ENCODE measurements at regions not wholly inside any gene's neighbourhood (a gene's known extent, or its start where the extent isn't known, plus 50 kb on each side); places are given as distances from the start of the nearest gene placed in this dataset.

DNA sequence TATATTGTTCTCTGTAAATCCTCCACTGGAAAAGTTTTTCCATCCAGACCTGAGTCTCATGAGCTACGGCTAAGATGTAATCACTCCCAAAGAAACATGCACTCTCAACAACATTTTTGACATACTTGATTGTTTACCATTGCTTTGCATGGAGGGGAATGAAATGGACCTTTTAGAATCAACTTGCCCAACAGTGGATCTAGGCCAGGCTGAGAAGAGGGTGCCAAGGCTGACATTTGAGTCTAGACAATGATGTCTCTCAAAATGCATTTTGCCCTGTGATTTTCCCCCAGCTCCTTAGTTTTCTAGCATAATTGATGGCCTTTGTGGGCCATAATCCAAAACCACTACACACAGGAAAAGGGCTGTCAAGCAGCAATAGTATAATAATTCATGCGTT lies 297.9 kb upstream of the KLF6 start:
- DNase-seq: no peak
- no peak for TF ChIP-seq POLR2AphosphoS5 (IDR thresholded peaks at IDR 0.05)
- Histone ChIP-seq H3K27ac (peak overlapping the region; percentile 14 to 59 (median 33)), H3K27me3 (no peaks in the 10 kb centered on the region), H3K4me3 (no peak overlapping the region), H3K9me3 (no peaks in the 10 kb centered on the region), H3K4me1 (peaks cover 0 to 12% (median 5%) of the 10 kb centered on the region in 4 donors), H3K36me3 (no peaks in the 10 kb centered on the region)
- intact Hi-C loops (cut with DNase I; ENCODE audit: low total_unique reads): no loop called here
- in situ Hi-C loops (cut with MboI; ENCODE audit: low pct_ligation_motif_present in 1 of 4, low pct_unique_long_range_greater_than_20kb in 1 of 4, low sequenced_read_pairs in 3 of 4): no loop called here
- WGBS, 2 donors (ENCODE audit: low coverage in 1 of 2): 63 to 74% methylated on average over 1 to 2 of the region's 2 CpGs

DNA sequence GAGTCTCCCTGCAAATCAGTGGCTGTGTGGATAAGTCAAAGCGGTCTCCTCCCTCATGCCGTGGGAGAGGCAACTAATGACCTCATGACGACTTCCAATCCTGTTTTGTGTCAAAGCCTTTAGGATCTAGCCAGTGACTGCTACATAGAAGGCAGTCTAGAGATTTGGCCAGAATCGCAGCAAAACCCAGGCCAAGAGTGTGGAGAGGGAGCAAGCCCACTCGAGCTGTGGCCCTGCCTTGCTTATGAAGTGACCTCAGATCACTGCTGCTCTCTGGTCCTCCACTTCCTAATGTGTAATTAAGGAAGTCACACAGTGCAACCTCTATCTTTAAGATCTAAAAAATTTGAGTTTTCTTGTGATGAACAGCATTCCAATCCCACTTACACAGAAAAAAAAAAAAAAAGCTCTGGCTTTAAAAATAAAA lies 296.7 kb upstream of the KLF6 start:
- 71% methylated on average over 5 of the region's 5 CpGs; no CpG with 5 or more reads in 1 of the 2 donors for WGBS, 2 donors (ENCODE audit: low coverage in 1 of 2)
- H3K4me3 ChIP-seq: no peak overlapping the region
- H3K27ac ChIP-seq: peak overlapping the region in 1 of 4 donors; percentile 0
- TF ChIP-seq EP300 (IDR thresholded peaks at IDR 0.05; ENCODE audit: low read depth) (no peak), POLR2A (IDR thresholded peaks at IDR 0.05) (no peak), POLR2AphosphoS5 (IDR thresholded peaks at IDR 0.05) (no peak)
- TF ChIP-seq, protein P1, sequence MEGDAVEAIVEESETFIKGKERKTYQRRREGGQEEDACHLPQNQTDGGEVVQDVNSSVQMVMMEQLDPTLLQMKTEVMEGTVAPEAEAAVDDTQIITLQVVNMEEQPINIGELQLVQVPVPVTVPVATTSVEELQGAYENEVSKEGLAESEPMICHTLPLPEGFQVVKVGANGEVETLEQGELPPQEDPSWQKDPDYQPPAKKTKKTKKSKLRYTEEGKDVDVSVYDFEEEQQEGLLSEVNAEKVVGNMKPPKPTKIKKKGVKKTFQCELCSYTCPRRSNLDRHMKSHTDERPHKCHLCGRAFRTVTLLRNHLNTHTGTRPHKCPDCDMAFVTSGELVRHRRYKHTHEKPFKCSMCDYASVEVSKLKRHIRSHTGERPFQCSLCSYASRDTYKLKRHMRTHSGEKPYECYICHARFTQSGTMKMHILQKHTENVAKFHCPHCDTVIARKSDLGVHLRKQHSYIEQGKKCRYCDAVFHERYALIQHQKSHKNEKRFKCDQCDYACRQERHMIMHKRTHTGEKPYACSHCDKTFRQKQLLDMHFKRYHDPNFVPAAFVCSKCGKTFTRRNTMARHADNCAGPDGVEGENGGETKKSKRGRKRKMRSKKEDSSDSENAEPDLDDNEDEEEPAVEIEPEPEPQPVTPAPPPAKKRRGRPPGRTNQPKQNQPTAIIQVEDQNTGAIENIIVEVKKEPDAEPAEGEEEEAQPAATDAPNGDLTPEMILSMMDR (IDR thresholded peaks at IDR 0.05): no peak
- H3K4me1 ChIP-seq: peaks cover 0 to 12% (median 5%) of the 10 kb centered on the region in 4 donors
- H3K36me3 ChIP-seq: no peaks in the 10 kb centered on the region
- DNase-seq: no peak
- H3K27me3 ChIP-seq: no peaks in the 10 kb centered on the region
- no peaks in the 10 kb centered on the region for H3K9me3 ChIP-seq
- intact Hi-C loops (cut with DNase I; ENCODE audit: low total_unique reads) (no loop called here), in situ Hi-C loops (cut with MboI; ENCODE audit: low pct_ligation_motif_present in 1 of 4, low pct_unique_long_range_greater_than_20kb in 1 of 4, low sequenced_read_pairs in 3 of 4) (no loop called here)

DNA sequence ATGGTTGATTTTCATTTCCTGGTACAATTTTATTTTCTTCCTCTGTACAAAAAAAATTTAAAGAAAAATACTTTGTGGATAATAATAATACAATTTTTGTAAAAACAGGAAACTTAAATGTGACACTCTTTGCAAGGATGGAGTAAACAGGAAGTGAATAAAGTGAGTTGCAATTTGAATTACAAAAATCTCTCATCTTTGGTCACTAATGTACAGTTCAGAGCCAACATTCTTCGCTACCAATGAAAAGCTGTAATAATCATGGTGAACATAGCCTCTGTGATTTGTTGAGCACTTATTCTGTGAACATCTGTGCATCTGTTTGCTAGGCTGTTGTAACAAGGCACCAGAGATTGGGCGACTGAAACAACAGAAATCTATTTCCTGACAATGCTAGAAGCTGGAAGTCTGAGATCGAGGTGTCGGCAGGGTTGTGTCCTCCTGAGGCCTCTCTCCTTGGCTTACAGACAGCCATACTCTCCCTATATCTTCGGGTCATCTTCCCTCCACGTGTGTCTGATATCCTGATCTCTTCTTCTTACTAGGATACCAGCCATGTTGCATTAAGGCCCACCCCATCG lies 295.3 kb upstream of the KLF6 start:
- no peaks in the 10 kb centered on the region for H3K9me3 ChIP-seq
- in situ Hi-C loops (cut with MboI; ENCODE audit: low pct_ligation_motif_present in 1 of 4, low pct_unique_long_range_greater_than_20kb in 1 of 4, low sequenced_read_pairs in 3 of 4): no loop called here
- TF ChIP-seq EP300 (IDR thresholded peaks at IDR 0.05; ENCODE audit: low read depth): no peak
- TF ChIP-seq, protein P1 (IDR thresholded peaks at IDR 0.05): no peak
- no peak for TF ChIP-seq POLR2A (IDR thresholded peaks at IDR 0.05)
- TF ChIP-seq POLR2AphosphoS5 (IDR thresholded peaks at IDR 0.05): no peak
- H3K27me3 ChIP-seq: no peaks in the 10 kb centered on the region
- no peak overlapping the region for H3K27ac ChIP-seq
- no peak for DNase-seq
- intact Hi-C loops (cut with DNase I; ENCODE audit: low total_unique reads): no loop called here
- 85 to 95% methylated on average over 7 of the region's 7 CpGs for WGBS, 2 donors (ENCODE audit: low coverage in 1 of 2)
- no peak overlapping the region for H3K4me3 ChIP-seq
- peaks cover 0 to 12% (median 5%) of the 10 kb centered on the region in 4 donors for H3K4me1 ChIP-seq
- H3K36me3 ChIP-seq: no peaks in the 10 kb centered on the region

DNA sequence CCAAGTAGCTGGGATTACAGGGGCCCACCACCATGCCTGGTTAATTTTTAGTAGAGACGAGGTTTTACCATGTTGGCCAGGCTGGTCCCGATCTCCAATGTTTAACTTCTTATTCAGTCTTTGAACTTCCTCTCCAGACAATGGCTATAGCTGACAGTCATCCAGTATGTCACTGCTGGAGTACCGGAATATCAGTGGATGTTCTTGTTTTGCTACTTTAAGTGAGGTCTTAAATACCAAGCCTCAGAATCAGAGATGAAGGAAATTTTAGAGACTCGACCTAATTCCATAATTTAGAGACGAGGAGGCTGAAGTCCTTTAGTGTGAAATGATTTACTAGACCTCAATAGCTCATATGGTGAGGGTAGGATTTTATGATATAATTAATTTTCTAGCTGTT lies 294.8 kb upstream of the KLF6 start:
- H3K4me1 ChIP-seq: peaks cover 0 to 13% (median 5%) of the 10 kb centered on the region in 4 donors
- H3K4me3 ChIP-seq: no peak overlapping the region
- H3K36me3 ChIP-seq: no peaks in the 10 kb centered on the region
- WGBS, 2 donors (ENCODE audit: low coverage in 1 of 2): 77 to 88% methylated on average over 4 to 5 of the region's 5 CpGs
- no peak overlapping the region for H3K27ac ChIP-seq
- in situ Hi-C loops (cut with MboI; ENCODE audit: low pct_ligation_motif_present in 1 of 4, low pct_unique_long_range_greater_than_20kb in 1 of 4, low sequenced_read_pairs in 3 of 4): no loop called here
- intact Hi-C loops (cut with DNase I; ENCODE audit: low total_unique reads): no loop called here
- TF ChIP-seq POLR2A (IDR thresholded peaks at IDR 0.05) (no peak), POLR2AphosphoS5 (IDR thresholded peaks at IDR 0.05) (no peak), EP300 (IDR thresholded peaks at IDR 0.05; ENCODE audit: low read depth) (no peak)
- TF ChIP-seq, protein P1 (IDR thresholded peaks at IDR 0.05): no peak
- H3K9me3 ChIP-seq: no peaks in the 10 kb centered on the region
- H3K27me3 ChIP-seq: no peaks in the 10 kb centered on the region
- no peak for DNase-seq

DNA sequence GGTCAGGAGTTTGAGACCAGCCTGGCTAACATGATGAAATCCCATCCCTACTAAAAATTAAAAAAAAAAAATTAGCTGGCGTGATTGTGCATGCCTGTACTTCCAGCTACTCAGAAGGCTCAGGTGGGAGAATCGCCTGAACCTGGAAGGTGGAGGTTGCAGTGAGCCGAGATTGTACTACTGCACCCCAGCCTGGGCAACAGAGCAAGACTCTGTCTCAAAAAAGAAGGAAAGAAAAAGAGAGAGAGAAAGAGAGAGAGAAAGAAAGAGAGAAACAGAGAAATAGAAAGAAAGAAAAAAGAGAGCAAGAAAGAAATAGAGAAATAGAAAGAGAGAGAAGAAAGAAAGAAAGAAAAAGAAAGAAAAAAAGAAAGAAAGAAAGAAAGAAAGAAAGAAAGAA lies 292.8 kb upstream of the KLF6 start:
- intact Hi-C loops (cut with DNase I; ENCODE audit: low total_unique reads) (no loop called here), in situ Hi-C loops (cut with MboI; ENCODE audit: low pct_ligation_motif_present in 1 of 4, low pct_unique_long_range_greater_than_20kb in 1 of 4, low sequenced_read_pairs in 3 of 4) (no loop called here)
- H3K9me3 ChIP-seq: no peaks in the 10 kb centered on the region
- 83 to 95% methylated on average over 2 to 3 of the region's 3 CpGs for WGBS, 2 donors (ENCODE audit: low coverage in 1 of 2)
- H3K27ac ChIP-seq: no peak overlapping the region
- H3K27me3 ChIP-seq: no peaks in the 10 kb centered on the region
- no peak for DNase-seq
- peaks cover 0 to 13% (median 7%) of the 10 kb centered on the region in 4 donors for H3K4me1 ChIP-seq
- no peak overlapping the region for H3K4me3 ChIP-seq
- TF ChIP-seq, protein P1 (IDR thresholded peaks at IDR 0.05): no peak
- TF ChIP-seq EP300 (IDR thresholded peaks at IDR 0.05; ENCODE audit: low read depth): no peak
- no peak for TF ChIP-seq POLR2A (IDR thresholded peaks at IDR 0.05)
- TF ChIP-seq POLR2AphosphoS5 (IDR thresholded peaks at IDR 0.05): no peak
- H3K36me3 ChIP-seq: no peaks in the 10 kb centered on the region
